ENCODE measurements at regions not wholly inside any gene's neighbourhood (a gene's known extent, or its start where the extent isn't known, plus 50 kb on each side); places are given as distances from the start of the nearest gene placed in this dataset.

GRCh38 chr22:48643066-48643731 is 1184.5 kb downstream of the BRD1 start:
- no peak for DNase-seq

- no peak for DNase-seq
These were observed 1185.1 kb downstream of the BRD1 start for GRCh38 chr22:48642550-48642949.

- no peak for DNase-seq
These were observed 1185.7 kb downstream of the BRD1 start for GRCh38 chr22:48641906-48642475.

- DNase-seq: no peak
These were observed 1186.5 kb downstream of the BRD1 start for GRCh38 chr22:48640890-48641841.

GRCh38 chr22:48639896-48640748 is 1187.6 kb downstream of the BRD1 start:
- DNase-seq: no peak

GRCh38 chr22:48639021-48639795 is 1188.5 kb downstream of the BRD1 start:
- no peak for DNase-seq

GRCh38 chr22:48637231-48637630 is 1190.4 kb downstream of the BRD1 start:
- DNase-seq: no peak

- DNase-seq: no peak
These were observed 1190.9 kb downstream of the BRD1 start for GRCh38 chr22:48636746-48637145.

- DNase-seq: no peak
These were observed 1191.9 kb downstream of the BRD1 start for GRCh38 chr22:48635816-48636215.

- no peak for DNase-seq
These were observed 1192.6 kb downstream of the BRD1 start for GRCh38 chr22:48635031-48635430.

GRCh38 chr22:48633996-48634836 is 1193.5 kb downstream of the BRD1 start:
- no peak for DNase-seq

GRCh38 chr22:48632646-48633246 is 1194.9 kb downstream of the BRD1 start:
- no peak for DNase-seq

- no peak for DNase-seq
These were observed 1196.3 kb downstream of the BRD1 start for GRCh38 chr22:48631288-48631863.

- DNase-seq: no peak
These were observed 1196.8 kb downstream of the BRD1 start for GRCh38 chr22:48630848-48631247.

- no peak for DNase-seq
These were observed 1197.3 kb downstream of the BRD1 start for GRCh38 chr22:48630433-48630754.

GRCh38 chr22:48629631-48630432 is 1197.8 kb downstream of the BRD1 start:
- DNase-seq: no peak

- DNase-seq: no peak
These were observed 1198.7 kb downstream of the BRD1 start for GRCh38 chr22:48628891-48629543.

GRCh38 chr22:48627966-48628365 is 1199.7 kb downstream of the BRD1 start:
- no peak for DNase-seq

GRCh38 chr22:48627203-48627602 is 1200.5 kb downstream of the BRD1 start:
- DNase-seq: no peak
